DOHH2 (cell line): ENCODE measurements at regions not wholly inside any gene's neighbourhood (a gene's known extent, or its start where the extent isn't known, plus 50 kb on each side); places are given as distances from the start of the nearest gene placed in this dataset.

Experiments used
- EZH2phosphoT487 ChIP-seq: fragments of 200-600 bp; sonication (generic); IDR thresholded peaks from 2 replicates; pipeline ENCODE4 v1.6.1; 2017; ENCODE audit warnings: borderline replicate concordance, mild to moderate bottlenecking, antibody characterized with exemption, low read length, moderate library complexity, mixed read lengths
- TF ChIP-seq, protein P1 (sequence below): fragments of 200-600 bp; sonication (generic); IDR thresholded peaks from one replicate; pipeline ENCODE4 v1.5.1; 2014; ENCODE audit warnings: antibody characterized with exemption, mild to moderate bottlenecking, low read depth, low read length; ENCODE audit not compliant: poor library complexity, severe bottlenecking

DNA sequence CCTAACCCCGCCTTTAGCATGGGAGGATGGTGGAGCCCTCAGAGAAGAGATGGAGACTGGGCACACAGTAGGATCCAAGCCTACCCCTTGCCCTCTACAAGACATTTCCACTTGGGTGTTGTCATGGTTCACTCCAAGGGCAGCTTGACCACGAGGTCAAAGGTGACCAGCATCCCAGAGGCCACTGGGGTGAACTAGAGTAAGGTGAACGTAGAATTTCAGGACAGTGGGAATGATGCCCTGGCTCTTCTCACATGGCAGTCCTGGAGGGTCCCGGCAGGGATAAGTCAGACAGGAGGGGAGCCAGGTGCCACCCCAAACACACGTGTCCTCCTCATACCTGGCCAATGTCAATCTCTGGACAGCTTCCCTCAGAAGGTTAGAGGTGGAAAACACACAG is 274.2 kb upstream of the AGTR2 start:
- TF ChIP-seq, protein P1, sequence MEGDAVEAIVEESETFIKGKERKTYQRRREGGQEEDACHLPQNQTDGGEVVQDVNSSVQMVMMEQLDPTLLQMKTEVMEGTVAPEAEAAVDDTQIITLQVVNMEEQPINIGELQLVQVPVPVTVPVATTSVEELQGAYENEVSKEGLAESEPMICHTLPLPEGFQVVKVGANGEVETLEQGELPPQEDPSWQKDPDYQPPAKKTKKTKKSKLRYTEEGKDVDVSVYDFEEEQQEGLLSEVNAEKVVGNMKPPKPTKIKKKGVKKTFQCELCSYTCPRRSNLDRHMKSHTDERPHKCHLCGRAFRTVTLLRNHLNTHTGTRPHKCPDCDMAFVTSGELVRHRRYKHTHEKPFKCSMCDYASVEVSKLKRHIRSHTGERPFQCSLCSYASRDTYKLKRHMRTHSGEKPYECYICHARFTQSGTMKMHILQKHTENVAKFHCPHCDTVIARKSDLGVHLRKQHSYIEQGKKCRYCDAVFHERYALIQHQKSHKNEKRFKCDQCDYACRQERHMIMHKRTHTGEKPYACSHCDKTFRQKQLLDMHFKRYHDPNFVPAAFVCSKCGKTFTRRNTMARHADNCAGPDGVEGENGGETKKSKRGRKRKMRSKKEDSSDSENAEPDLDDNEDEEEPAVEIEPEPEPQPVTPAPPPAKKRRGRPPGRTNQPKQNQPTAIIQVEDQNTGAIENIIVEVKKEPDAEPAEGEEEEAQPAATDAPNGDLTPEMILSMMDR, result no peak
- TF ChIP-seq EZH2phosphoT487, result no peak
